ENCODE measurements at regions not wholly inside any gene's neighbourhood (a gene's known extent, or its start where the extent isn't known, plus 50 kb on each side); places are given as distances from the start of the nearest gene placed in this dataset.

GRCh38 chr1:193525917-193526710 is 339.7 kb upstream of the B3GALT2 start:
- Mint-ChIP-seq H3K9me3 (ENCODE audit: unreplicated experiment) (peaks cover 6% of the 10 kb centered on the region), H3K36me3 (ENCODE audit: insufficient read depth, unreplicated experiment) (no peaks in the 10 kb centered on the region), H3K4me1 (ENCODE audit: low read depth, unreplicated experiment) (peaks cover 9% of the 10 kb centered on the region), H3K4me3 (ENCODE audit: unreplicated experiment) (no peak overlapping the region), H3K27me3 (ENCODE audit: insufficient read depth, unreplicated experiment) (peaks cover 3% of the 10 kb centered on the region), H3K27ac (ENCODE audit: unreplicated experiment) (no peak overlapping the region)
- Histone ChIP-seq H3K9me3 (no peaks in the 10 kb centered on the region), H3K4me1 (no peaks in the 10 kb centered on the region), H3K27me3 (replicated peaks; ENCODE audit: control insufficient read depth, insufficient read depth, low read length) (no peaks in the 10 kb centered on the region), H3K4me3 (ENCODE audit: low read depth, low read length) (no peak overlapping the region), H3K36me3 (ENCODE audit: control insufficient read depth, insufficient read depth, low read length) (no peaks in the 10 kb centered on the region)
- CTCF ChIA-PET: no interaction called here
- TF ChIP-seq CTCF (IDR thresholded peaks at IDR 0.05; ENCODE audit: insufficient read depth in 1 of 2, low read depth in 1 of 2, low read length in 1 of 2, severe bottlenecking in 1 of 2, unreplicated experiment in 1 of 2): no peak
- POLR2A ChIA-PET: no interaction called here
- no TSS peak for BruUV-seq (replicated peaks)
- intact Hi-C loops (cut with micrococcal nuclease; ENCODE audit: unreplicated experiment): no loop called here
- no peak for DNase-seq

- intact Hi-C loops (cut with micrococcal nuclease; ENCODE audit: unreplicated experiment): no loop called here
- no peak for DNase-seq
- H3K27me3 Mint-ChIP-seq (ENCODE audit: insufficient read depth, unreplicated experiment): peaks cover under 1% of the 10 kb centered on the region
These were observed 339.0 kb upstream of the B3GALT2 start for GRCh38 chr1:193525411-193525810.

GRCh38 chr1:193524616-193525015 is 338.2 kb upstream of the B3GALT2 start:
- H3K27me3 Mint-ChIP-seq (ENCODE audit: insufficient read depth, unreplicated experiment): no peaks in the 10 kb centered on the region
- POLR2A ChIA-PET: no interaction called here
- no peak for DNase-seq
- Histone ChIP-seq H3K4me1 (no peaks in the 10 kb centered on the region), H3K4me3 (ENCODE audit: low read depth, low read length) (no peak overlapping the region), H3K9me3 (no peaks in the 10 kb centered on the region), H3K27me3 (replicated peaks; ENCODE audit: control insufficient read depth, insufficient read depth, low read length) (no peaks in the 10 kb centered on the region), H3K36me3 (ENCODE audit: control insufficient read depth, insufficient read depth, low read length) (no peaks in the 10 kb centered on the region)
- H3K4me3 Mint-ChIP-seq (ENCODE audit: unreplicated experiment): no peak overlapping the region
- CTCF ChIA-PET: no interaction called here
- H3K27ac Mint-ChIP-seq (ENCODE audit: unreplicated experiment): no peak overlapping the region
- no peaks in the 10 kb centered on the region for H3K36me3 Mint-ChIP-seq (ENCODE audit: insufficient read depth, unreplicated experiment)
- BruUV-seq (replicated peaks): no TSS peak
- TF ChIP-seq CTCF (IDR thresholded peaks at IDR 0.05; ENCODE audit: insufficient read depth in 1 of 2, low read depth in 1 of 2, low read length in 1 of 2, severe bottlenecking in 1 of 2, unreplicated experiment in 1 of 2): no peak
- no peaks in the 10 kb centered on the region for H3K9me3 Mint-ChIP-seq (ENCODE audit: unreplicated experiment)
- intact Hi-C loops (cut with micrococcal nuclease; ENCODE audit: unreplicated experiment): no loop called here
- peaks cover 9% of the 10 kb centered on the region for H3K4me1 Mint-ChIP-seq (ENCODE audit: low read depth, unreplicated experiment)

More at GRCh38 chr1:193525411-193525810, 339.0 kb upstream of the B3GALT2 start:
- Mint-ChIP-seq H3K4me1 (ENCODE audit: low read depth, unreplicated experiment) (peaks cover 9% of the 10 kb centered on the region), H3K27ac (ENCODE audit: unreplicated experiment) (no peak overlapping the region), H3K4me3 (ENCODE audit: unreplicated experiment) (no peak overlapping the region), H3K9me3 (ENCODE audit: unreplicated experiment) (no peaks in the 10 kb centered on the region), H3K36me3 (ENCODE audit: insufficient read depth, unreplicated experiment) (no peaks in the 10 kb centered on the region)
- H3K4me3 ChIP-seq (ENCODE audit: low read depth, low read length): no peak overlapping the region
- TF ChIP-seq CTCF (IDR thresholded peaks at IDR 0.05; ENCODE audit: insufficient read depth in 1 of 2, low read depth in 1 of 2, low read length in 1 of 2, severe bottlenecking in 1 of 2, unreplicated experiment in 1 of 2): no peak
- no TSS peak for BruUV-seq (replicated peaks)
- CTCF ChIA-PET: no interaction called here
- H3K4me1 ChIP-seq: no peaks in the 10 kb centered on the region
- no peaks in the 10 kb centered on the region for H3K9me3 ChIP-seq
- no peaks in the 10 kb centered on the region for H3K36me3 ChIP-seq (ENCODE audit: control insufficient read depth, insufficient read depth, low read length)
- POLR2A ChIA-PET: no interaction called here
- no peaks in the 10 kb centered on the region for H3K27me3 ChIP-seq (replicated peaks; ENCODE audit: control insufficient read depth, insufficient read depth, low read length)
